Gastrocnemius medialis (tissue), 4 donors: ENCODE measurements at regions not wholly inside any gene's neighbourhood (a gene's known extent, or its start where the extent isn't known, plus 50 kb on each side); places are given as distances from the start of the nearest gene placed in this dataset.

Source experiments
- POLR2A ChIP-seq, 2 donors: fragments of 450-650 bp; IDR thresholded peaks; one replicate each; pipeline ENCODE4 v1.6.1; 2017; ENCODE audit warnings: antibody characterized with exemption in 2 of 2, mild to moderate bottlenecking in 2 of 2, moderate library complexity in 2 of 2
- TF ChIP-seq, protein P1 (sequence below), 5 experiments: fragments of 450-650 bp in 3 of 5; fragments of 200-600 bp in 2 of 5; sonication (generic) in 2 of 5; IDR thresholded peaks in 4 of 5; conservative IDR thresholded peaks in 1 of 5; 1 replicate in 4 of 5; 2 replicates in 1 of 5; pipeline ENCODE4 v1.5.1; 2016 to 2019; ENCODE audit warnings: antibody characterized with exemption in 5 of 5, mild to moderate bottlenecking in 3 of 5, moderate library complexity in 3 of 5

DNA sequence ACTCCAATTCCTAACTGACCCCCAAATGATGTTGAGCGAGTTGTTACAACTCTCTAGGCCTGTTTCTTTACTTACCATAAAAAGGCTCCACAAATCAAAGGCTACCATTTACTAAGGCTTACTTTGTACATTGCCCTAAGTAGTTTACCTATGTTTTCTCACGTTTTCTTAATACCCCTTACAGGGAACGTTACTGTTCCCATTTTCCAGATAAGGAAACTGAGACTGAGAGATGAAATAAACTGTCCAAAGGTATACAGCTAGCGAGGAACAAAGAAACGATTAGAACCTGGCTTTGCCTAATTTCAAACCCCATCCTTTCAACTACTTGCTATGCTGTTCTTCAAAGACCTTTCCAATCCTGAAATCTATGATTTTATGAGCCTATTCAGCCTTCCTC, 74.8 kb upstream of the SPTBN1 start:
- TF ChIP-seq, protein P1, sequence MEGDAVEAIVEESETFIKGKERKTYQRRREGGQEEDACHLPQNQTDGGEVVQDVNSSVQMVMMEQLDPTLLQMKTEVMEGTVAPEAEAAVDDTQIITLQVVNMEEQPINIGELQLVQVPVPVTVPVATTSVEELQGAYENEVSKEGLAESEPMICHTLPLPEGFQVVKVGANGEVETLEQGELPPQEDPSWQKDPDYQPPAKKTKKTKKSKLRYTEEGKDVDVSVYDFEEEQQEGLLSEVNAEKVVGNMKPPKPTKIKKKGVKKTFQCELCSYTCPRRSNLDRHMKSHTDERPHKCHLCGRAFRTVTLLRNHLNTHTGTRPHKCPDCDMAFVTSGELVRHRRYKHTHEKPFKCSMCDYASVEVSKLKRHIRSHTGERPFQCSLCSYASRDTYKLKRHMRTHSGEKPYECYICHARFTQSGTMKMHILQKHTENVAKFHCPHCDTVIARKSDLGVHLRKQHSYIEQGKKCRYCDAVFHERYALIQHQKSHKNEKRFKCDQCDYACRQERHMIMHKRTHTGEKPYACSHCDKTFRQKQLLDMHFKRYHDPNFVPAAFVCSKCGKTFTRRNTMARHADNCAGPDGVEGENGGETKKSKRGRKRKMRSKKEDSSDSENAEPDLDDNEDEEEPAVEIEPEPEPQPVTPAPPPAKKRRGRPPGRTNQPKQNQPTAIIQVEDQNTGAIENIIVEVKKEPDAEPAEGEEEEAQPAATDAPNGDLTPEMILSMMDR (IDR thresholded peaks at IDR 0.05 in 4 of 5, conservative IDR thresholded peaks at IDR 0.05 in 1 of 5): no peak
- TF ChIP-seq POLR2A (IDR thresholded peaks at IDR 0.05): no peak
